ENCODE measurements at regions not wholly inside any gene's neighbourhood (a gene's known extent, or its start where the extent isn't known, plus 50 kb on each side); places are given as distances from the start of the nearest gene placed in this dataset.

GRCh38 chr19:32191921-32192320, 153.5 kb upstream of the ZNF507 start (continued):
- TF ChIP-seq CTCF (IDR thresholded peaks at IDR 0.05; ENCODE audit: control extremely low read depth in 1 of 3, insufficient read depth in 1 of 3, low read depth in 1 of 3, low read length in 3 of 3), result no peak
- TF ChIP-seq HDAC2 (IDR thresholded peaks at IDR 0.05; ENCODE audit: borderline replicate concordance in 1 of 2, low read depth in 2 of 2, low read length in 2 of 2), result no peak
- TF ChIP-seq KDM5A (IDR thresholded peaks at IDR 0.05; ENCODE audit: low read length), result no peak
- TF ChIP-seq SAP30 (IDR thresholded peaks at IDR 0.05; ENCODE audit: insufficient read depth, insufficient replicate concordance, low read length), result no peak
- no peak for TF ChIP-seq KDM4A (IDR thresholded peaks at IDR 0.05; ENCODE audit: low read depth, low read length, severe bottlenecking)
- TF ChIP-seq RFX5 (IDR thresholded peaks at IDR 0.05; ENCODE audit: borderline replicate concordance, low read depth, low read length), result no peak
